OCI-LY3 (cell line): ENCODE measurements at regions not wholly inside any gene's neighbourhood (a gene's known extent, or its start where the extent isn't known, plus 50 kb on each side); places are given as distances from the start of the nearest gene placed in this dataset.

ENCODE experiments used
- CTCF ChIP-seq: fragments of 200-600, 300-600 bp; sonication (generic); IDR thresholded peaks from 2 replicates; pipeline ENCODE4 v1.5.1; 2014; ENCODE audit warnings: antibody characterized with exemption, low read length, low read depth
- EZH2phosphoT487 ChIP-seq: fragments of 200-600 bp; shearing (Covaris generic); IDR thresholded peaks from 2 replicates; pipeline ENCODE4 v1.6.1; 2018; ENCODE audit warnings: antibody characterized with exemption, mixed run types, low read depth

DNA sequence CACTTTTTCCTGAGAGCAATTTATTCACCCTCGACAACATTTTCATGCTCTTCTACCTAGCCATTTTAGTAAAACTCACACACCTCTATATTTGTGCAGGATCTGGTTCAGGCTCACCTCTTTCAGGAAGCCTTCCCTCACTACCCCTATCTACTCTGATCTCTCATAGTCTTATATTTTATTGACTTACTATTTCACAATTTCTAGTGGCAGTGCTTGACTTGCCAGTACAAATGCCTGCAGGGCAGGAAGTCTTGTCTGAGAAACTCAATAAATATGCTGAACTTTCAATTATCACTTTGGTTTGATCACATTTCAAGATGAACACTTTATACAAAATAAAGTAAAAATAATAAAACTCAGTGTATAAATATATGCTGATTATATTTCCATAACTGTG, 226.8 kb downstream of the CETN3 start:
- TF ChIP-seq CTCF = no peak
- no peak for TF ChIP-seq EZH2phosphoT487
